CD4-positive, alpha-beta memory T cell (primary cell): ENCODE measurements at regions not wholly inside any gene's neighbourhood (a gene's known extent, or its start where the extent isn't known, plus 50 kb on each side); places are given as distances from the start of the nearest gene placed in this dataset.

Experiments used
- CTCF ChIA-PET: fragments of 350-600 bp; sonication (Branson Sonifier 250); formaldehyde crosslinking; loops from one replicate; lab custom pipeline; 2021; ENCODE audit warnings: inconsistent platforms; ENCODE audit not compliant: partially characterized antibody; lab: Charles Lee
- POLR2A ChIA-PET: fragments of 350-600 bp; sonication (Branson Sonifier 250); formaldehyde crosslinking; loops from one replicate; lab custom pipeline; 2021; ENCODE audit not compliant: partially characterized antibody; lab: Charles Lee
- DNase-seq, 5 donors: peaks; one replicate each; pipeline versions ENCODE4 v3.0.0 to v3.0.0-alpha.2; 2020 to 2022; ENCODE audit warnings: mixed read lengths in 1 of 5
- H3K27ac ChIP-seq: one replicate; pipeline ENCODE4 v1.7.0; 2013; ENCODE audit warnings: low read depth, low read length
- H3K27me3 ChIP-seq: 2 replicates; pipeline ENCODE4 v1.7.0; 2013; ENCODE audit warnings: mild to moderate bottlenecking, low read length, moderate library complexity; ENCODE audit not compliant: insufficient read depth
- H3K36me3 ChIP-seq: 2 replicates; pipeline ENCODE4 v1.7.0; 2013; ENCODE audit warnings: mild to moderate bottlenecking, low read length, moderate library complexity; ENCODE audit not compliant: insufficient read depth
- H3K4me1 ChIP-seq: 2 replicates; pipeline ENCODE4 v1.7.0; 2013; ENCODE audit warnings: mild to moderate bottlenecking, low read length, moderate library complexity; ENCODE audit not compliant: insufficient read depth
- H3K4me3 ChIP-seq, 2 donors: one replicate each; pipeline ENCODE4 v1.7.0; 2013; ENCODE audit warnings: low read length in 2 of 2, mild to moderate bottlenecking in 1 of 2
- H3K9me3 ChIP-seq, 2 donors: one replicate each; pipeline ENCODE4 v1.7.0; 2013; ENCODE audit warnings: low read length in 2 of 2, control low read depth in 1 of 2; ENCODE audit not compliant: control insufficient read depth in 1 of 2
- H3K27ac Mint-ChIP-seq, 7 donors: one replicate each; pipeline ENCODE4 v1.8.0; 2020 to 2021; ENCODE audit warnings: mixed read lengths in 7 of 7, mild to moderate bottlenecking in 6 of 7, inconsistent platforms in 3 of 7, moderate library complexity in 3 of 7
- H3K27me3 Mint-ChIP-seq, 2 donors: one replicate each; pipeline ENCODE4 v1.8.0; 2020 to 2021; ENCODE audit warnings: mixed read lengths in 2 of 2
- H3K36me3 Mint-ChIP-seq, 2 donors: one replicate each; pipeline ENCODE4 v1.8.0; 2020 to 2021; ENCODE audit warnings: mixed read lengths in 2 of 2, inconsistent platforms in 1 of 2, mild to moderate bottlenecking in 1 of 2
- H3K4me1 Mint-ChIP-seq, 4 donors: one replicate each; pipeline ENCODE4 v1.8.0; 2020 to 2021; ENCODE audit warnings: mixed read lengths in 4 of 4, mild to moderate bottlenecking in 1 of 4
- H3K4me3 Mint-ChIP-seq, 8 donors: one replicate each; pipeline ENCODE4 v1.8.0; 2020 to 2021; ENCODE audit warnings: mixed read lengths in 8 of 8, mild to moderate bottlenecking in 7 of 8, moderate library complexity in 6 of 8, inconsistent platforms in 3 of 8
- H3K9me3 Mint-ChIP-seq, 8 donors: one replicate each; pipeline ENCODE4 v1.8.0; 2020 to 2021; ENCODE audit warnings: mixed read lengths in 8 of 8, mild to moderate bottlenecking in 5 of 8, inconsistent platforms in 3 of 8, moderate library complexity in 1 of 8
- intact Hi-C: fragments of 100-400 bp; cut with micrococcal nuclease; formaldehyde crosslinking; loops from one replicate; pipeline ENCODE4 v1.15.1; 2023

DNA sequence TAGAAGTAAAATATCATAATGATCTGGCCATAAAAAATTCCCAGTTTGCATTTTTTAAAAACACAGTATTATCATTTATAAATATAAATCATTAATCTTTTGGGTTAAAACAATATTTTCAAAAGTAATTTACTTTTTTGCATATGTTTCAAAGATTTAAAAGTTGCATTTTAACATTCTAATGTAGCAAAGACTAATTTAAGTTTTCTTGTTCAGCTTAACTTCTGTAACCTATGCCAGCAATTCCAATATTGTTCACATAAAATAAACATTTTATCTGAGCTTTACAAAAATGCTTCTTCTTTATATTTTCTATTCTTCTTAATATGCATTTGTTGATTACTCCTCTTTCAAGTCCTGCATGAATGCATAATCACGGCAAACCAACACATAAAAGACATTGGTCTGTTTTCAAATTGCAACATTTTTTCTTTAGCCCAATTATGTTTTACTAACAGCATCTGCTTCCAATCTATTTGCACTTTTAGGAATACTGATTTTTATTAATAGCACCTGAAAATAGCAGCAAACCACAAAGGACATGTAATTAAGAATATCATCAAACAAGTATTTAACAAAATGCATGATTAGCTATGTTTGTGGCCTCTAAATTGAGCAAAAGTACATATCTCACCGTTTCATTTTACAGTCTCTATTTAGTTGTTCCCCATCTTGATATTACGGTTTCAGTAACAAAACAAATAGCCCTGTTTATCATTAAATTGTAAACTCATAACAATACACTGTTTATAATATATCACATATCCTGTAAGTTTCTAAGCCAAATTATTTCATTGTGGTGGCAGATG lies 286.9 kb upstream of the NFE2L3 start:
- Histone ChIP-seq H3K4me3 (no peak overlapping the region), H3K4me1 (peaks cover 20% of the 10 kb centered on the region), H3K9me3 (peaks cover 0 to 4% of the 10 kb centered on the region in 2 donors), H3K36me3 (no peaks in the 10 kb centered on the region), H3K27me3 (peaks cover 76% of the 10 kb centered on the region), H3K27ac (no peak overlapping the region)
- ChIA-PET POLR2A (no interaction called here), CTCF (interaction anchor here (1.6 to 2.0 kb wide), 2 partner anchors 27 to 500 kb away, joined by 4 to 6 read pairs; no protein-coding TSS in a partner anchor)
- peaks cover 60 to 69% of the 10 kb centered on the region in 2 donors for H3K27me3 Mint-ChIP-seq
- H3K4me1 Mint-ChIP-seq, result peaks cover 0 to 17% (median 11%) of the 10 kb centered on the region in 4 donors
- DNase-seq, result no peak
- peak overlapping the region in 1 of 7 donors; percentile 52 for H3K27ac Mint-ChIP-seq
- peaks cover 4 to 7% of the 10 kb centered on the region in 2 donors for H3K36me3 Mint-ChIP-seq
- H3K4me3 Mint-ChIP-seq, result no peak overlapping the region
- peaks cover 2 to 37% (median 23%) of the 10 kb centered on the region in 8 donors for H3K9me3 Mint-ChIP-seq
- intact Hi-C loops, result loop anchor here (5.0 kb wide), 1 partner anchor 1302 kb away; the partner anchor contains the start of gene HOXA9

DNA sequence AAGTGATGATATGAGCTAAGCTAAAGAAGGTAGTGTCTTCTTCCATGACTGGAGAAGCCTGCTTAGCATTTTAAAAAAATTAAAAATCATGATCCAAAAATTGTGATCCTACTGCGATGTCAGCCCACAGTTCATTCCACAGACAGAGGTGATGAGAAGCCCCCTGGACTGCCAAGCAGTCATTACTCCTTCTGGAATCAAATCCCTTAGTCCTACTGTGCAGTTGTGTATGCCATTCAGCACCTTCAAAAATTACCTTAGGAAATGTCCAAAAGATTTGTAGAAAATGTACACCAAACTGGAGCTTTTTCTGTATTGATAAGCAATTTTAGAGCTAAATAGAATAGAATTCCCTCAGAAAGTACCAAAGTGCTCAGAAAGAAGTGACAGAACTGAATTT lies 283.5 kb upstream of the NFE2L3 start:
- H3K4me3 Mint-ChIP-seq, result no peak overlapping the region
- H3K36me3 Mint-ChIP-seq, result no peaks in the 10 kb centered on the region
- no peak for DNase-seq
- no peak overlapping the region for H3K4me3 ChIP-seq
- H3K4me1 ChIP-seq, result no peaks in the 10 kb centered on the region
- no peaks in the 10 kb centered on the region for H3K9me3 ChIP-seq
- peaks cover 43 to 58% of the 10 kb centered on the region in 2 donors for H3K27me3 Mint-ChIP-seq
- peaks cover 44% of the 10 kb centered on the region for H3K27me3 ChIP-seq
- ChIA-PET POLR2A (interaction anchor here (0.8 kb wide), 1 partner anchor 24 kb away, joined by 3 read pairs; no protein-coding TSS in a partner anchor), CTCF (interaction anchor here (1.2 kb wide), 2 partner anchors 23 to 24 kb away, joined by 3 read pairs; no protein-coding TSS in a partner anchor)
- H3K36me3 ChIP-seq, result no peaks in the 10 kb centered on the region
- intact Hi-C loops, result no loop called here
- H3K27ac Mint-ChIP-seq, result no peak overlapping the region
- H3K4me1 Mint-ChIP-seq, result no peaks in the 10 kb centered on the region
- H3K9me3 Mint-ChIP-seq, result peaks cover 0 to 7% (median 3%) of the 10 kb centered on the region in 8 donors
- no peak overlapping the region for H3K27ac ChIP-seq

DNA sequence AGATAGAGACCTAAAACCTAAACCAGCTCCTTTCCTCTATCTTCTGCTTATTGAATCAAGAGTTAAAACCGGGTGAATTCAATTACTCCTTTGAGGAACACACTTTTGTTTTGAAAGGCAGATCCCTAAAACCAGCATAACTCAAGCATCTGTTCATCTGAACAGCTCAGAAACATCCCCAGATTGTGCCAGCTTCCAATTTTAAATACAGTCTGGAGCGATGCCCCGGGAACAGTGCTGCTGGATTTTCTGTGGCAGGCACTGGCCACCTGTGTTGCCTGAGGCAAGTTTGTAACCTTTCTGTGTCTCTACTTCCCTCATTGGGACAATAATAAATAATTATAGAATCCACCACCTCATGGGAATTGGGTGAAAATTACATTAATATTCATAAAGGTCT lies 281.4 kb upstream of the NFE2L3 start:
- peaks cover 26% of the 10 kb centered on the region for H3K27me3 ChIP-seq
- H3K27ac Mint-ChIP-seq, result no peak overlapping the region

DNA sequence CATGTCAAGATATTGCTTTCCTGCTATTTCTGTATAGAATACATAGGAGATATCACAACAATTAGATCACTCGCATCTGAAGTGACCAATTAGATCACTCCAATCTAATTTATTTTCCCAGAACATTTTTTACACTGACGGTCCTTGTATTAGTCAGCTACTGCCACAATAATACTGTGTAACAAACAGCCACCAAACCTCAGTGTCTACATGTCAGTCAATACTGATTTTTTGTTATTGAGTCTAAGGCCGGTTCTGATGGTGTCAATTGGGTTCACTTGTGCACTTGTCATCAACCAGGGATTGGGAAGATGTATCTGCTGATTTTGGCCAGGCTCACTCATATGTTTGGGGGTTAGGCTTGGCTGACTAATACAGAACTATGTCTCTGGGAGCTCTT lies 275.9 kb upstream of the NFE2L3 start:
- intact Hi-C loops, result no loop called here
- Histone ChIP-seq H3K27me3 (peaks cover 5% of the 10 kb centered on the region), H3K4me3 (no peak overlapping the region), H3K36me3 (no peaks in the 10 kb centered on the region), H3K27ac (no peak overlapping the region), H3K4me1 (no peaks in the 10 kb centered on the region), H3K9me3 (no peaks in the 10 kb centered on the region)
- Mint-ChIP-seq H3K27ac (no peak overlapping the region), H3K4me1 (no peaks in the 10 kb centered on the region), H3K36me3 (no peaks in the 10 kb centered on the region), H3K27me3 (peaks cover 36 to 53% of the 10 kb centered on the region in 2 donors), H3K9me3 (no peaks in the 10 kb centered on the region), H3K4me3 (no peak overlapping the region)
- ChIA-PET POLR2A (no interaction called here), CTCF (interaction anchor here (1.2 kb wide), 1 partner anchor 489 kb away, joined by 3 read pairs; no protein-coding TSS in a partner anchor)
- DNase-seq, result no peak

More for the DNA sequence above, 281.4 kb upstream of the NFE2L3 start:
- Mint-ChIP-seq H3K36me3 (no peaks in the 10 kb centered on the region), H3K27me3 (peaks cover 47 to 63% of the 10 kb centered on the region in 2 donors), H3K4me1 (no peaks in the 10 kb centered on the region), H3K4me3 (no peak overlapping the region), H3K9me3 (no peaks in the 10 kb centered on the region)
- CTCF ChIA-PET, result no interaction called here
- Histone ChIP-seq H3K27ac (no peak overlapping the region), H3K9me3 (no peaks in the 10 kb centered on the region), H3K36me3 (no peaks in the 10 kb centered on the region), H3K4me3 (no peak overlapping the region), H3K4me1 (no peaks in the 10 kb centered on the region)
- intact Hi-C loops, result no loop called here
- DNase-seq, result no peak
- POLR2A ChIA-PET, result no interaction called here

DNA sequence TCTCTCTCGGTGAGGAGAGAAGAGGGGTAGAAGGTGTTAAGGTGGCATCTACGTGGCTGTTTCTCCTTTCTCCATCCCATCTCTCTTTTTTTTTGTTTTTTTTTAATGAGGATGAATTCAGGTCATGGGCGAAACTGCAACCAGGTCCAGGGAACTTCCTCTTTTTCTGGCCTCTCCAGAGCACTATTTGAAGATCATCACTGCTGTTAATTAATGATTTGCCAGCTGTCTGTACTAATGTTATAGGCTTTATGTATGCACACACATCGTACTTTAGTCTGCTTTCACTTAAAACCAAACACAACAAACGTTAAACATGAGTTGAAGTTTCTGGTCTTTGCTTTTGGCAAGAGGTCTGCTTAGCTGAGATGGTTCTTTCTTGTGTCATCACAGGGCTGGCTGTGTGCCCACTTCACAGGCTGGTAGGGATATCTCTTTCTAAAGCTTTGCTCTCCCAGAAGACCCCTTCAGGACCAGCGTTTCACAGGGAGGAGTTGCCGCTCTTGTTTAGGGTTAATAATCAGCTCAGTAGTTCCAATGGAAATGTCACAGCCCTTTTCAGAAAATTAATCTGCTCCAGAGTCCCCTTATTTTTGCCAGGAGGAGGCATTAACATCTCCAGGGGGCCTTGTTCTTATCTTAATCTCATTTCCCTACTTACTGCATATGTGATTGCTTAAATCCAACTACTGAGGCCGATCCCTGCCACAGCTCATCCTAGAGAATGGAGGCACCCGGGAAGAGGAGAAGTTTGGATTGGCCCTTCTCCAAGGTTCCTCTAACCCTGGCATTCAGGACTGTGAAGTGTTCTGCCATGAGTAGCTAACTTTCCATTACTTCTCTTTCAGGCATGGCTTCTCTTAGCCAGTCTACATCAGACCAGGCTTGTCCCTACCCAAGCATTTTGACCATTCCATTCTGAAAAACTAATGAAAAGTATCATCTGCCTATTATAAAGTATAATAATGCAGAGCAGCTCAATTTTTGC lies 273.9 kb upstream of the NFE2L3 start:
- Mint-ChIP-seq H3K36me3 (no peaks in the 10 kb centered on the region), H3K27me3 (peaks cover 39 to 51% of the 10 kb centered on the region in 2 donors), H3K27ac (no peak overlapping the region), H3K9me3 (no peaks in the 10 kb centered on the region), H3K4me1 (no peaks in the 10 kb centered on the region), H3K4me3 (no peak overlapping the region)
- CTCF ChIA-PET, result interaction anchor here (0.7 kb wide), 1 partner anchor 487 kb away, joined by 3 read pairs; no protein-coding TSS in a partner anchor
- Histone ChIP-seq H3K4me3 (no peak overlapping the region), H3K36me3 (no peaks in the 10 kb centered on the region), H3K27me3 (peaks cover 5% of the 10 kb centered on the region), H3K4me1 (no peaks in the 10 kb centered on the region), H3K9me3 (no peaks in the 10 kb centered on the region), H3K27ac (no peak overlapping the region)
- POLR2A ChIA-PET, result no interaction called here
- intact Hi-C loops, result no loop called here
- no peak for DNase-seq

DNA sequence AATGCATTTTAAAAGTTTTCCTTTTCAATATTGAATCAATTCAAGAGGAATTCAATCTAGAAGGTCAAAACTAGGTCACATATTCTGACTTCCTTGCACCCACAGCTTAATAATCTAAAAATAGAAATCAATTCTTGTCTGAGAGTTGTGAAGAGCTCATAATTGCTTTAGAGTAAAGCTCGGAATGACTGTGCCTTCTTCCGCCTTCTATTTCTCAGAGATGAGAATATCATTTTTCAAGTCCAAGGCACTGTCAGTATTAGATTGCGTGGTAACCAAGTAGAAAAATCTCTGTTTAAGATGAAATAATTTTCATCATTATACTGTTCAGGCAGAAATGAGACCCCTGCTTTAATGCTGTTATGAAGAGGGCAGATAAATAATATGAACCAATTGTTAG lies 272.2 kb upstream of the NFE2L3 start:
- intact Hi-C loops, result no loop called here
- CTCF ChIA-PET, result interaction anchor here (1.1 to 1.9 kb wide), 4 partner anchors 13 to 485 kb away, joined by 3 to 13 read pairs (median 4); no protein-coding TSS in a partner anchor
- H3K36me3 ChIP-seq, result no peaks in the 10 kb centered on the region
- H3K27ac ChIP-seq, result no peak overlapping the region
- no peak overlapping the region for H3K4me3 ChIP-seq
- DNase-seq, result no peak
- no peaks in the 10 kb centered on the region for H3K4me1 ChIP-seq
- no peak overlapping the region for H3K27ac Mint-ChIP-seq
- H3K9me3 ChIP-seq, result no peaks in the 10 kb centered on the region
- H3K9me3 Mint-ChIP-seq, result no peaks in the 10 kb centered on the region
- no peaks in the 10 kb centered on the region for H3K36me3 Mint-ChIP-seq
- H3K27me3 Mint-ChIP-seq, result peaks cover 32 to 51% of the 10 kb centered on the region in 2 donors
- H3K4me1 Mint-ChIP-seq, result no peaks in the 10 kb centered on the region
- no peak overlapping the region for H3K4me3 Mint-ChIP-seq
- POLR2A ChIA-PET, result no interaction called here
- peaks cover 5% of the 10 kb centered on the region for H3K27me3 ChIP-seq
